HEK293 (cell line): ENCODE measurements at regions not wholly inside any gene's neighbourhood (a gene's known extent, or its start where the extent isn't known, plus 50 kb on each side); places are given as distances from the start of the nearest gene placed in this dataset.

ENCODE experiments used
- CTCF ChIP-seq: fragments of 450-650 bp; formaldehyde crosslinking; IDR thresholded peaks from 2 replicates; pipeline ENCODE4 v1.5.1; 2016; ENCODE audit warnings: missing biosample characterization, missing genetic modification characterization
- REST ChIP-seq: fragments of 450-650 bp; formaldehyde crosslinking; IDR thresholded peaks from 2 replicates; pipeline ENCODE4 v1.5.1; 2016; ENCODE audit warnings: missing biosample characterization, missing genetic modification characterization
- TCF7L2 ChIP-seq: IDR thresholded peaks from 2 replicates; pipeline ENCODE4 v1.6.1; 2011; ENCODE audit warnings: low read depth, mild to moderate bottlenecking, inconsistent platforms, low read length, moderate library complexity, borderline replicate concordance
- ZNF132 ChIP-seq: fragments of 450-650 bp; formaldehyde crosslinking; IDR thresholded peaks from 2 replicates; pipeline ENCODE4 v1.5.1; 2017; ENCODE audit warnings: missing biosample characterization, missing genetic modification characterization, borderline replicate concordance
- ZNF146 ChIP-seq: fragments of 450-650 bp; formaldehyde crosslinking; IDR thresholded peaks from 2 replicates; pipeline ENCODE4 v1.5.1; 2016; ENCODE audit warnings: missing biosample characterization, missing genetic modification characterization
- ZNF510 ChIP-seq: fragments of 450-650 bp; formaldehyde crosslinking; IDR thresholded peaks from 2 replicates; pipeline ENCODE4 v1.5.1; 2018; ENCODE audit warnings: mild to moderate bottlenecking, missing genetic modification characterization, missing biosample characterization; ENCODE audit not compliant: insufficient replicate concordance

- TF ChIP-seq CTCF (tag by site-specific recombination) (no peak), ZNF132 (tag by site-specific recombination) (no peak), ZNF510 (tag by site-specific recombination) (no peak), REST (tag by site-specific recombination) (no peak), ZNF146 (tag by site-specific recombination) (no peak), TCF7L2 (no peak)
Observed at GRCh38 chr3:167148136-167148535, 232.0 kb downstream of the ZBBX start.
